ENCODE measurements at regions not wholly inside any gene's neighbourhood (a gene's known extent, or its start where the extent isn't known, plus 50 kb on each side); places are given as distances from the start of the nearest gene placed in this dataset.

GRCh38 chr2:63712748-63713147 lies 124.0 kb downstream of the MDH1 start:
- no peak for TF ChIP-seq CTCF (conservative IDR thresholded peaks at IDR 0.05; ENCODE audit: low read depth in 2 of 2)
- no peak for TF ChIP-seq POLR2AphosphoS5 (IDR thresholded peaks at IDR 0.05; ENCODE audit: low read depth)
- no peak for TF ChIP-seq EZH2 (IDR thresholded peaks at IDR 0.05; ENCODE audit: low read depth, unreplicated experiment)
- no peak for TF ChIP-seq REST (IDR thresholded peaks at IDR 0.05; ENCODE audit: unreplicated experiment)
- no peak for TF ChIP-seq EZH2phosphoT487 (IDR thresholded peaks at IDR 0.05; ENCODE audit: unreplicated experiment)
- TF ChIP-seq ZNF331 (CRISPR knock-in tag; IDR thresholded peaks at IDR 0.05; ENCODE audit: low read depth), result no peak
- TF ChIP-seq CREB1 (CRISPR knock-in tag; IDR thresholded peaks at IDR 0.05; ENCODE audit: low read depth), result no peak
- no peak for TF ChIP-seq JUNB (IDR thresholded peaks at IDR 0.05; ENCODE audit: unreplicated experiment)
- TF ChIP-seq ETS1 (IDR thresholded peaks at IDR 0.05), result no peak

Data from GM23338 (cell line).